OCI-LY1 (cell line): ENCODE measurements at regions not wholly inside any gene's neighbourhood (a gene's known extent, or its start where the extent isn't known, plus 50 kb on each side); places are given as distances from the start of the nearest gene placed in this dataset.

Experiments
- H2AFZ ChIP-seq: fragments of 200-600 bp; sonication (generic), shearing (Covaris generic); 2 replicates; pipeline ENCODE4 v1.6.0; 2014; ENCODE audit warnings: antibody characterized with exemption, mild to moderate bottlenecking, low read length
- H3F3A ChIP-seq: fragments of 200-600 bp; sonication (generic), shearing (Covaris generic); 2 replicates; pipeline ENCODE4 v1.6.0; 2014; ENCODE audit warnings: mild to moderate bottlenecking, antibody characterized with exemption, low read length, moderate library complexity; ENCODE audit not compliant: insufficient read depth
- H3K27ac ChIP-seq: fragments of 200-600 bp; sonication (generic); 2 replicates; pipeline ENCODE4 v1.5.1; 2014; ENCODE audit warnings: low read length, mixed run types, mild to moderate bottlenecking, low read depth; ENCODE audit not compliant: poor library complexity, severe bottlenecking
- H3K27me3 ChIP-seq: fragments of 200-600 bp; sonication (generic); 2 replicates; pipeline ENCODE4 v1.6.0; 2014; ENCODE audit warnings: antibody characterized with exemption, mild to moderate bottlenecking, low read length, moderate library complexity; ENCODE audit not compliant: insufficient read depth
- H3K36me3 ChIP-seq: fragments of 200-600 bp; sonication (generic); 2 replicates; pipeline ENCODE4 v1.6.1; 2014; ENCODE audit warnings: mild to moderate bottlenecking, antibody characterized with exemption, low read length, moderate library complexity, mixed read lengths; ENCODE audit not compliant: insufficient read depth
- H3K4me1 ChIP-seq: fragments of 200-600 bp; sonication (generic); 2 replicates; pipeline ENCODE4 v1.5.1; 2014; ENCODE audit warnings: mild to moderate bottlenecking, low read length, moderate library complexity; ENCODE audit not compliant: insufficient read depth, severe bottlenecking
- H3K4me2 ChIP-seq: fragments of 200-600 bp; sonication (generic), shearing (Covaris generic); 2 replicates; pipeline ENCODE4 v1.6.1; 2014; ENCODE audit warnings: low read length
- H3K4me3 ChIP-seq: fragments of 200-600 bp; sonication (generic); 2 replicates; pipeline ENCODE4 v1.5.1; 2014; ENCODE audit warnings: low read length, low read depth, mild to moderate bottlenecking, mixed read lengths; ENCODE audit not compliant: poor library complexity, severe bottlenecking
- H3K79me2 ChIP-seq: fragments of 200-600 bp; shearing (Covaris generic); 2 replicates; pipeline ENCODE4 v1.6.1; 2016; ENCODE audit warnings: mixed run types, low read length, mixed read lengths; ENCODE audit not compliant: insufficient read depth
- H3K9ac ChIP-seq: fragments of 200-600 bp; sonication (generic), shearing (Covaris generic); 2 replicates; pipeline ENCODE4 v1.6.1; 2014; ENCODE audit warnings: mild to moderate bottlenecking, low read length, mixed read lengths
- H3K9me2 ChIP-seq: fragments of 200-600 bp; sonication (generic), shearing (Covaris generic); 2 replicates; pipeline ENCODE4 v1.6.1; 2014; ENCODE audit warnings: low read depth, mild to moderate bottlenecking, low read length, mixed read lengths
- H3K9me3 ChIP-seq: fragments of 200-600 bp; shearing (Covaris generic); 2 replicates; pipeline ENCODE4 v1.6.1; 2014; ENCODE audit warnings: low read length, mixed read lengths
- H4K20me1 ChIP-seq: fragments of 200-600 bp; sonication (generic), shearing (Covaris generic); 2 replicates; pipeline ENCODE4 v1.6.0; 2016; ENCODE audit warnings: mild to moderate bottlenecking, low read length; ENCODE audit not compliant: insufficient read depth
- CTCF ChIP-seq: fragments of 200-600 bp; sonication (generic), shearing (Covaris generic); IDR thresholded peaks from 2 replicates; pipeline ENCODE4 v1.5.1; 2017; ENCODE audit warnings: mild to moderate bottlenecking, antibody characterized with exemption, low read length, moderate library complexity, mixed read lengths
- EZH2 ChIP-seq: fragments of 200-600 bp; sonication (generic), shearing (Covaris generic); IDR thresholded peaks from 2 replicates; pipeline ENCODE4 v1.8.0; 2017; ENCODE audit warnings: borderline replicate concordance, mixed run types, mild to moderate bottlenecking, antibody characterized with exemption, low read length, moderate library complexity, mixed read lengths

- Histone ChIP-seq H3K27ac (no peak overlapping the region), H4K20me1 (no peaks in the 10 kb centered on the region), H3K4me1 (no peaks in the 10 kb centered on the region), H3K4me2 (no peak overlapping the region), H2AFZ (no peak overlapping the region), H3K9me2 (no peaks in the 10 kb centered on the region), H3K27me3 (no peaks in the 10 kb centered on the region), H3K79me2 (no peaks in the 10 kb centered on the region), H3K36me3 (no peaks in the 10 kb centered on the region), H3F3A (no peaks in the 10 kb centered on the region), H3K9ac (no peak overlapping the region), H3K9me3 (no peaks in the 10 kb centered on the region), H3K4me3 (no peak overlapping the region)
- TF ChIP-seq CTCF = no peak
- TF ChIP-seq EZH2 = no peak
Measured at GRCh38 chr4:89486042-89486441, 178.4 kb upstream of the GPRIN3 start.

- Histone ChIP-seq H3K9ac (no peak overlapping the region), H4K20me1 (no peaks in the 10 kb centered on the region), H2AFZ (no peak overlapping the region), H3K27me3 (no peaks in the 10 kb centered on the region), H3K9me2 (no peaks in the 10 kb centered on the region), H3K4me3 (no peak overlapping the region), H3K79me2 (no peaks in the 10 kb centered on the region), H3K9me3 (no peaks in the 10 kb centered on the region), H3F3A (no peaks in the 10 kb centered on the region), H3K4me2 (no peak overlapping the region), H3K4me1 (no peaks in the 10 kb centered on the region), H3K36me3 (no peaks in the 10 kb centered on the region), H3K27ac (no peak overlapping the region)
- no peak for TF ChIP-seq CTCF
- TF ChIP-seq EZH2 = no peak
Measured at GRCh38 chr4:89483833-89484232, 176.2 kb upstream of the GPRIN3 start.

DNA sequence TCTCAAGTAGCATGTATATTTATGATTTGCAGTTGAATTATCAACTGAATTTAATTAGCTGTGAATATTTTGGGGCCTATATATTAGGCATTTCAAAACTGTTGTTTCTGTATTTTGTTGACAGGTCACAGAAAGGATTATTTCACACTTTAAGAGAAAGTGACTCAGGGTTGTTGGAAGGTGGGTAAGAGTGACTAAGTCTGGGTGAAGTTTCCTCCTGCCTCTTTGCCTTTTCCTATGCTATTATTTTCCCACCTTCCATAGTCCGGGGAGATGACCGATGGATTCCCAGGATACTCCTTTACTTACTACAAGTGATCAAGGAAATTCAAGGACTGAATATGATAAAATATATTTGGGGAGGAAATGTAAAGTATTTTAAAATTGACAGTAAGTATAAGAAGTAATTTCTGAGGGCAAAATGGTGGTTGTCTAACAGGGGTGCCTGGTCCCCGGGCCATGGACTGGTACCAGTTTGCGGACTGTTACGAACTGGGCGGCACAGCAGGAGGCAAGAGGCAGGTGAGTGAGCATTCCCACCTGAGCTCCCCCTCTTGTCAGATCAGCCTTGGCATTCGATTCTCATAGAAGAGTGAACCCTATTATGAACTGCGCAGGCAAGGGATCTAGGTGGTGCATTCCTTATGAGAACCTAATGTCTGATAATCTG is 175.5 kb upstream of the GPRIN3 start:
- Histone ChIP-seq H3K4me2 (no peak overlapping the region), H2AFZ (no peak overlapping the region), H3K27me3 (no peaks in the 10 kb centered on the region), H4K20me1 (no peaks in the 10 kb centered on the region), H3F3A (no peaks in the 10 kb centered on the region), H3K9me2 (no peaks in the 10 kb centered on the region), H3K36me3 (no peaks in the 10 kb centered on the region), H3K27ac (no peak overlapping the region), H3K79me2 (no peaks in the 10 kb centered on the region), H3K4me1 (no peaks in the 10 kb centered on the region), H3K9ac (no peak overlapping the region), H3K4me3 (no peak overlapping the region), H3K9me3 (no peaks in the 10 kb centered on the region)
- TF ChIP-seq EZH2 (no peak), CTCF (no peak)
